ENCODE measurements at regions not wholly inside any gene's neighbourhood (a gene's known extent, or its start where the extent isn't known, plus 50 kb on each side); places are given as distances from the start of the nearest gene placed in this dataset.

DNA sequence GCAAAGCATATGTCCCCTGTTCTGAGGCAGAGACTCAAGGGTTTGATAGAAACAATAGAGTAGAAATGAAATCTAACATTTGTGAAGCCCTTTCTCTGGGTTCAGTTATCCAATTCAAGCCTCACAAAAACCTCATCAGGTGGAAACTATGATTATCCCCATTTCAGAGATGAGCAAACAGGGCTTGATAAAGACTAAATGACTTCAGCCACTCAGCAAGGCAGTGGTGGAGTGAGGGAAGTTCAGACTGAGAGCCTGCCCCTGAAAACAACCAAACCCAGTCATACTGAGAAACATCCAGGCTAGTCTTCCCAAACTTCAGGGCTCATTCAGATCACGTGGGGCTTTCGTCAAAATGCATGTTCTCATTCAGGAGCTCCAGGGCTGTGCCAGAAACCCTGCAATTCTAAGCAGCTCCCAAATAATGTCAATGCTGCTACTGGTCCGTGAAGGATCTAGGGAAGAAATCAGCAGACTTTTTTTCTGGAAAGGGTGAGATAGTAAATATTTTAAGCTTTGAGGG lies 109.6 kb upstream of the KIT start:
- no peak for TF ChIP-seq POLR2A (IDR thresholded peaks at IDR 0.05; ENCODE audit: low read length)
- no peak for TF ChIP-seq GATA1 (IDR thresholded peaks at IDR 0.05; ENCODE audit: low read depth, low read length)
